SK-N-SH (cell line): ENCODE measurements at regions not wholly inside any gene's neighbourhood (a gene's known extent, or its start where the extent isn't known, plus 50 kb on each side); places are given as distances from the start of the nearest gene placed in this dataset.

Experiments used
- CTCF ChIA-PET: fragments of 300-600, 350-600 bp; formaldehyde crosslinking; extraction: SDS; loops from one replicate; lab custom pipeline; 2021; lab: Yijun Ruan, JAX
- POLR2A ChIA-PET: fragments of 350-600 bp; sonication (Branson Sonifier 250); formaldehyde crosslinking; extraction: SDS; loops from one replicate; lab custom pipeline; 2020; ENCODE audit warnings: antibody characterized with exemption, inconsistent platforms; lab: Yijun Ruan, JAX
- DNase-seq: peaks from one replicate; pipeline ENCODE4 v3.0.0; 2012
- H2AFZ ChIP-seq: fragments of 200-600 bp; sonication (generic); 2 replicates; pipeline ENCODE4 v1.8.1; 2016; ENCODE audit warnings: antibody characterized with exemption, mild to moderate bottlenecking, low read depth
- H3F3A ChIP-seq: fragments of 200-600 bp; sonication (generic); replicated peaks from 2 replicates; pipeline ENCODE3; 2016; ENCODE audit warnings: antibody characterized with exemption, mild to moderate bottlenecking; ENCODE audit not compliant: insufficient read depth
- H3K27ac ChIP-seq, 2 experiments: fragments of 200-500 bp in 1 of 2; fragments of 200-600 bp in 1 of 2; sonication (Bioruptor generic) in 1 of 2; sonication (generic), shearing (Covaris generic) in 1 of 2; 2 replicates each; pipeline versions ENCODE4 v1.5.1 to v1.6.1; 2014 to 2016; ENCODE audit warnings: low read depth in 2 of 2, inconsistent platforms in 1 of 2, low read length in 1 of 2, mild to moderate bottlenecking in 1 of 2, mixed read lengths in 1 of 2
- H3K27me3 ChIP-seq: fragments of 200-600 bp; sonication (generic), shearing (Covaris generic); 2 replicates; pipeline ENCODE4 v1.6.1; 2016; ENCODE audit warnings: mixed run types; ENCODE audit not compliant: insufficient read depth
- H3K36me3 ChIP-seq, 2 experiments: fragments of 200-500 bp in 1 of 2; fragments of 200-600 bp in 1 of 2; sonication (Bioruptor generic) in 1 of 2; sonication (generic) in 1 of 2; replicated peaks in 1 of 2; 2 replicates each; pipeline versions ENCODE3 to v1.5.1; 2014 to 2016; ENCODE audit warnings: low read length in 1 of 2, mild to moderate bottlenecking in 1 of 2; ENCODE audit not compliant: insufficient read depth in 2 of 2, control insufficient read depth in 1 of 2
- H3K4me1 ChIP-seq, 2 experiments: fragments of 200-500 bp in 1 of 2; fragments of 200-600 bp in 1 of 2; sonication (Bioruptor generic) in 1 of 2; sonication (generic), shearing (Covaris generic) in 1 of 2; 2 replicates each; pipeline versions ENCODE4 v1.5.1 to v1.6.1; 2014 to 2016; ENCODE audit warnings: low read depth in 1 of 2, low read length in 1 of 2, mixed run types in 1 of 2; ENCODE audit not compliant: insufficient read depth in 2 of 2, control insufficient read depth in 1 of 2
- H3K4me2 ChIP-seq: fragments of 200-600 bp; sonication (generic), shearing (Covaris generic); 2 replicates; pipeline ENCODE4 v1.6.1; 2017; ENCODE audit warnings: mixed run types
- H3K4me3 ChIP-seq, 2 experiments: fragments of 200-500 bp in 1 of 2; fragments of 200-600 bp in 1 of 2; sonication (Bioruptor generic) in 1 of 2; sonication (generic), shearing (Covaris generic) in 1 of 2; 2 replicates each; pipeline versions ENCODE4 v1.5.1 to v1.8.1; 2014 to 2016; ENCODE audit warnings: low read depth in 2 of 2, inconsistent platforms in 1 of 2, low read length in 1 of 2, mild to moderate bottlenecking in 1 of 2, mixed read lengths in 1 of 2, moderate library complexity in 1 of 2
- H3K79me2 ChIP-seq: fragments of 200-600 bp; sonication (generic); 2 replicates; pipeline ENCODE4 v1.8.1; 2017; ENCODE audit warnings: mild to moderate bottlenecking; ENCODE audit not compliant: insufficient read depth
- H3K9ac ChIP-seq: fragments of 200-600 bp; sonication (generic); 2 replicates; pipeline ENCODE4 v1.6.1; 2017; ENCODE audit warnings: mixed run types
- H3K9me2 ChIP-seq: fragments of 200-600 bp; sonication (generic); 2 replicates; pipeline ENCODE4 v1.6.1; 2017; ENCODE audit warnings: mixed run types
- H3K9me3 ChIP-seq: fragments of 200-600 bp; sonication (generic); 2 replicates; pipeline ENCODE4 v1.6.1; 2017; ENCODE audit warnings: mixed run types, mild to moderate bottlenecking, moderate library complexity
- H4K20me1 ChIP-seq: fragments of 200-600 bp; sonication (generic); 2 replicates; pipeline ENCODE4 v1.6.1; 2017; ENCODE audit warnings: mild to moderate bottlenecking, mixed run types; ENCODE audit not compliant: insufficient read depth
- CTCF ChIP-seq: fragments of 200-600 bp; sonication (generic); IDR thresholded peaks from 2 replicates; pipeline ENCODE4 v1.6.1; 2017; ENCODE audit warnings: antibody characterized with exemption, mild to moderate bottlenecking, moderate library complexity
- EP300 ChIP-seq, 2 experiments: IDR thresholded peaks; 2 replicates each; pipeline versions ENCODE4 v1.4.0 to v1.6.1; 2012; ENCODE audit warnings: borderline replicate concordance in 1 of 2, low read depth in 1 of 2, low read length in 1 of 2
- EZH2phosphoT487 ChIP-seq: fragments of 200-600 bp; sonication (generic); IDR thresholded peaks from 2 replicates; pipeline ENCODE4 v1.6.1; 2017; ENCODE audit warnings: low read depth, mixed run types, mild to moderate bottlenecking, antibody characterized with exemption, moderate library complexity, borderline replicate concordance
- FOXJ3 ChIP-seq: sonication (generic); formaldehyde crosslinking; IDR thresholded peaks from 2 replicates; pipeline ENCODE4 v1.5.1; 2020; ENCODE audit warnings: mild to moderate bottlenecking, missing genetic modification reagents
- FOXM1 ChIP-seq: IDR thresholded peaks from 2 replicates; pipeline ENCODE4 v1.4.0; 2012; ENCODE audit warnings: low read depth, mild to moderate bottlenecking
- GATA2 ChIP-seq: sonication (generic); formaldehyde crosslinking; IDR thresholded peaks from 2 replicates; pipeline ENCODE4 v1.5.0; 2020; ENCODE audit warnings: mild to moderate bottlenecking, missing genetic modification reagents
- IRF3 ChIP-seq: fragments of 150-350 bp; IDR thresholded peaks from 2 replicates; pipeline ENCODE4 v1.6.1; 2016; ENCODE audit warnings: mild to moderate bottlenecking, low read depth, low read length
- JUND ChIP-seq: IDR thresholded peaks from 2 replicates; pipeline ENCODE4 v1.4.0; 2012
- MXI1 ChIP-seq: IDR thresholded peaks from 2 replicates; pipeline ENCODE4 v1.6.1; 2012; ENCODE audit warnings: mild to moderate bottlenecking, low read depth, low read length, improper control_type of control experiment
- NFIC ChIP-seq: IDR thresholded peaks from 2 replicates; pipeline ENCODE4 v1.4.0; 2012; ENCODE audit warnings: borderline replicate concordance
- NRF1 ChIP-seq: IDR thresholded peaks from 2 replicates; pipeline ENCODE4 v1.6.1; 2012; ENCODE audit warnings: low read depth, mild to moderate bottlenecking, low read length
- PBX3 ChIP-seq: IDR thresholded peaks from 2 replicates; pipeline ENCODE4; 2012
- RAD21 ChIP-seq: IDR thresholded peaks from 2 replicates; pipeline ENCODE4 v1.6.1; 2012; ENCODE audit warnings: mild to moderate bottlenecking, low read length
- RCOR1 ChIP-seq: fragments of 150-350 bp; IDR thresholded peaks from 2 replicates; pipeline ENCODE4 v1.6.1; 2017; ENCODE audit warnings: antibody characterized with exemption, low read length
- REST ChIP-seq: IDR thresholded peaks from 2 replicates; pipeline ENCODE4 v1.6.1; 2012; ENCODE audit warnings: mild to moderate bottlenecking, low read depth, low read length, moderate library complexity
- SMC3 ChIP-seq: IDR thresholded peaks from 2 replicates; pipeline ENCODE4 v1.6.1; 2012; ENCODE audit warnings: low read depth, low read length, improper control_type of control experiment
- TEAD4 ChIP-seq: IDR thresholded peaks from 2 replicates; pipeline ENCODE4 v1.4.0; 2012; ENCODE audit warnings: mild to moderate bottlenecking, borderline replicate concordance; ENCODE audit not compliant: insufficient read depth
- WGBS: methylation state at CpG from one replicate; pipeline ENCODE4 v1.1.6; 2017; ENCODE audit warnings: low lambda C conversion rate; 5-methylcytosine and 5-hydroxymethylcytosine counted together

GRCh38 chr7:156039971-156040677 lies 227.9 kb upstream of the SHH start:
- Histone ChIP-seq H4K20me1 (no peaks in the 10 kb centered on the region), H3F3A (no peaks in the 10 kb centered on the region), H2AFZ (no peak overlapping the region), H3K9me2 (no peaks in the 10 kb centered on the region), H3K4me2 (no peak overlapping the region), H3K36me3 (no peaks in the 10 kb centered on the region)
- CTCF ChIA-PET: no interaction called here
- DNase-seq: no peak
- no peak for TF ChIP-seq NRF1
- TF ChIP-seq MXI1: no peak
- no peak for TF ChIP-seq TEAD4
- TF ChIP-seq PBX3: no peak
- no peak for TF ChIP-seq IRF3
- TF ChIP-seq RCOR1: no peak
- TF ChIP-seq RAD21: no peak
- TF ChIP-seq FOXM1: no peak
- no peak for TF ChIP-seq REST
- TF ChIP-seq, all 33 proteins: peak for 0
- peaks cover 96% of the 10 kb centered on the region for H3K27me3 ChIP-seq
- no peaks in the 10 kb centered on the region for H3K4me1 ChIP-seq
- no peaks in the 10 kb centered on the region for H3K9me3 ChIP-seq
- no peak overlapping the region for H3K4me3 ChIP-seq
- 12% methylated on average over 27 of the region's 32 CpGs for WGBS
- no peak overlapping the region for H3K27ac ChIP-seq
- H3K79me2 ChIP-seq: no peaks in the 10 kb centered on the region
- POLR2A ChIA-PET: no interaction called here
- H3K9ac ChIP-seq: no peak overlapping the region

- no peak for DNase-seq
- POLR2A ChIA-PET: no interaction called here
- no peaks in the 10 kb centered on the region for H3K4me1 ChIP-seq
- no peaks in the 10 kb centered on the region for H3K36me3 ChIP-seq
- no peak overlapping the region for H3K9ac ChIP-seq
- no peaks in the 10 kb centered on the region for H3K79me2 ChIP-seq
- H3F3A ChIP-seq: no peaks in the 10 kb centered on the region
- H3K27ac ChIP-seq: no peak overlapping the region
- CTCF ChIA-PET: no interaction called here
- H3K9me2 ChIP-seq: no peaks in the 10 kb centered on the region
- no peak overlapping the region for H2AFZ ChIP-seq
- WGBS: 13% methylated on average over 9 of the region's 10 CpGs
- H3K9me3 ChIP-seq: no peaks in the 10 kb centered on the region
- H3K4me2 ChIP-seq: no peak overlapping the region
- no peaks in the 10 kb centered on the region for H4K20me1 ChIP-seq
- H3K27me3 ChIP-seq: peaks cover 96% of the 10 kb centered on the region
- no peak overlapping the region for H3K4me3 ChIP-seq
- TF ChIP-seq IRF3: no peak
- no peak for TF ChIP-seq EP300 (IDR thresholded peaks at IDR 0.05; ENCODE audit: borderline replicate concordance in 1 of 2, low read depth in 1 of 2, low read length in 1 of 2)
- no peak for TF ChIP-seq GATA2
- TF ChIP-seq RAD21: no peak
- no peak for TF ChIP-seq FOXJ3 (CRISPR knock-in tag)
- TF ChIP-seq SMC3: no peak
- TF ChIP-seq JUND: no peak
- TF ChIP-seq CTCF: no peak
- no peak for TF ChIP-seq FOXM1
- TF ChIP-seq NFIC: no peak
- TF ChIP-seq EZH2phosphoT487: no peak
Measured at GRCh38 chr7:156039194-156039593, 226.9 kb upstream of the SHH start.
